ENCODE measurements at regions not wholly inside any gene's neighbourhood (a gene's known extent, or its start where the extent isn't known, plus 50 kb on each side); places are given as distances from the start of the nearest gene placed in this dataset.
"Not testable (repeated sequence)": the region's sequence is repeated elsewhere in the genome, so short reads cannot be mapped to it uniquely, and the experiment has no call there.

GRCh38 chr5:115469904-115470516 is 74.6 kb downstream of the FEM1C start:
- DNase-seq = no peak

GRCh38 chr5:115467628-115468027 is 76.9 kb downstream of the FEM1C start:
- DNase-seq = no peak

DNA sequence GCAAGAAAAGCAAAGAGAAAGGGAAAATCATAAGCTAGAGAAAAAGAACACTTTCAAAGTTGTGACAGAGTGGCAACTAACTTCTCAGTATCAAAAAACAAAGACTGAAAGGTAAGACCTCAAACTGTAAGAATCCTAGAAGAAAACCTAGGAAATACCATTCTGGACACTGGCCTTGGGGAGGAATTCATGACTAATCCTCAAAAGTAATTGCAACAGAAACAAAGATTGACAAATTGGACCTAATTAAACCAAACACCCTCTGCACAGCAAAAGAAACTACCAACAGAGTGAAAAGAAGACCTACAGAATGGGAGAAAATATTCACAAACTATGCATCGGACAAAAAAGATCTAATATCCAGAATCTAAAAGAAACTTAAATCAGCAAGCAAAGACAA is 79.1 kb downstream of the FEM1C start:
- DNase-seq = no peak

DNA sequence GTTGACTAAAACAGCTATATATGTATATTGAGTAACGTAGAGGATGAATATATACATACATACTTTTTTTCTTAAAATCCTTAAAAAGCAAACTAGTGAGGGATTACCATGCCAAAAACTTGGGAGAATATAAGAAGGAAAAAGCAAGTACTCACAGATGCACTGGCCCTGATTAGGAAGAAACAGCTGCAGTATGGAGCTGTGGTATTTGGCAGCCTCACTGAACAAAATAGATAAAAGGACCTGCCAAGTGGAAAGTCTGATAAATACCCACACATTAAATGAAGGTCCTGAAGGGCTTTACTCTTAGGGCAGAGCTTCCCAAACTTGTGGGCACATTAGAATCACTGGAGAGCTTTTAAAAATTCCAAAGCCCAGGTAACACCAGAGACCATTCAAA is 80.6 kb downstream of the FEM1C start:
- no peak for DNase-seq

GRCh38 chr5:115461506-115462290 is 82.9 kb downstream of the FEM1C start:
- DNase-seq = no peak

DNA sequence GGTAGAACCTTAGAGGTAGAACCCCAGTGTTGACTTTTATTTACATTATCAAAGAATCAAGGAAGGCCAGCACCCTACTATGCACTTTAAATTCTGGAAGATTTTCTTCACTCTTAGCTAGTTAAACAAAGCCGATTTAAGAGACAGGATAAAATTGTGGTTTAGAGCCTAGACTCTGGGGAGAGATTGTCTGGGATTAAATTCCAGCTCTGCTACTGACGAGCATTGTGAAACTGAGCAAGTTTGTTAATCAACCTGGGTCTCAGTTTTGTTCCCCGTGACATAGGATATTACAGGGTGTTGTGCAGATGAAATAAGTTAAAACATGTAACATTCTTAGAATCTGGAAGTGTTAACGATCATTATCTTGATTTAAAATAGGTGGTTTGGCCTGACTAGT is 83.5 kb downstream of the FEM1C start:
- DNase-seq = no peak

- DNase-seq = no peak
Measured at GRCh38 chr5:115460472-115460871, 84.1 kb downstream of the FEM1C start.

- no peak for DNase-seq
Measured at GRCh38 chr5:115459855-115460341, 84.7 kb downstream of the FEM1C start.

DNA sequence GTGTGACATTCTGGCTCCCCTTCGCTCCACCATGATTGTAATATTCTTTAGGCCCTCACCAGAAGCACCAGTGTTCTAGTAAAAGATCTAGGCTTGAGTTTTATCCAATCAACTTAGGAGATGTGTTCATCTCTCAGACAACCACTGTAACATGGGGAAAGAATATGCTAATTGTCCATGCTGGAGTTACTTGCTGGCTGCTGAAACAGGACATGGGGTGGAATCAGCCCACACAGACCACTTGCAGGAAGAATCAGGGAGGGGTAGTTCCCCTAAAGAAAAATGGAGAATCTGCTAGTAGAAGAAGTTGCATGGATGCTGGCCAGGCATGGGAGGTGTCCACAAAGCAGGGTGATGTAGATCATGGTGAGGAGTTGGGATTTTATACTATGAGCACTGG is 86.2 kb downstream of the FEM1C start:
- DNase-seq = no peak

DNA sequence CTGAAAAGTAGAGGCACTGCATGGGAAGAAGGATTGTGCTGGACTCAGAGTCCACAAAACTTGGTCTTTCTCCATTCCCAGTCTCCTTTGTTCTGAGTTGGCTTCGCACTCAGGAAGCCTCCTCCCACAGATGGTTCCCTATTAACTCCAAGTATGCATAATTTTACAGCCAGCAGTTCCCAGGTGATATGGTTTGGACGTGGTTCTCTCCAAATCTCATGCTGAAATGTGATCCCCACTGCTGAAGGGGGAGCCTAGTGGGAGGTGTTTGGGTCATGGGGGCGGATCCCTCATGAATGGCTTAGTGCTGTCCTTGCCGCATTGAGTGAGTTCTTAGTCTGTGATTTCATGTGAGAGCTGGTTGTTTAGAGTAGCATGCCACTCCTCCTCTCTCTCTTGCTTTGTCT is 86.6 kb downstream of the FEM1C start:
- peak; percentile 24 for DNase-seq

DNA sequence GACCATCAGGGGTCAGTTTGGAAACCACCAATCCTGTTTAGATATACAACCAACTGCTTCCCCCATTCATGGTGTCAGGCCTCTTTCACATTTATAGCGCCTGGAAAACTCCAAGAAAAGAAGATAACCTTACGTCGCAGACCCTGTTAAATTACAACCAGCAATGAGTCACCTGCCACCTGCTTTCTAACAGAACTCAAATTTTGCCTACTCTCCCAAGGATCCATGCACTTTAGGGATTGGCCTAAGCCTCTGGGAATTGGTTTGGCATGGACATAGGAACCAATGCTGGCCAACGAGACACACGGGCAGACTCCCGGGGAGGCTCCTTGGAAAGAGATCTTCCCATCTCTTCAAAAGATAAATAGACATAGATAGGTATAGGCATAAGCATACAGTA is 87.0 kb downstream of the FEM1C start:
- DNase-seq = no peak

DNA sequence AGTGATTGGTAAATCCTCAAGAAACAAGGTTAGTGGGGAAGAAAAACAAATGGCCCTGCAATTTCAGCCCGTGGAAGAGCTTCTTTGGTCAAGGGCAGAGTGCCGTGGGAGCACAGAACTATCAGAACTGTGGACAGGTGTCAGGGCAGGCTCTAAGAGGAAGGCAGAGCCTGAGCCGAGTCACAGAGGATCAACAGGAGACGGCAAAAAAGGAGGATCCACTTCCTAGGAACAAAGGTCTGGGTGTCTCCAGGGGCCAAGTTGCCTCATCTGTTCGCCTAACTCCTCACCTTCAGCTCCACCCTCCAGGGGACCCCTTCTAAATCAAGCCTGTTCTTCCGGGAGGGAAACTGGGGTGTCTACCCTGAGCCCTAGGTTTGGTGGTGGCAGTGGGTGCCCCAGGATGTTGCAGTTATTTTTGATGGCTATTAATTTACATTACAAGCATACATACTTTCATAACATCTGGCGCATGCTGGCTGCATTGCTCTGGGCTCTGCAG is 88.0 kb downstream of the FEM1C start:
- no peak for DNase-seq

- no peak for DNase-seq
Measured at GRCh38 chr5:115456056-115456455, 88.5 kb downstream of the FEM1C start.

- DNase-seq = no peak
Measured at GRCh38 chr5:115455301-115455707, 89.3 kb downstream of the FEM1C start.

- no peak for DNase-seq
Measured at GRCh38 chr5:115453391-115454095, 91.0 kb downstream of the FEM1C start.

- no peak for DNase-seq
Measured at GRCh38 chr5:115452536-115453235, 91.9 kb downstream of the FEM1C start.

DNA sequence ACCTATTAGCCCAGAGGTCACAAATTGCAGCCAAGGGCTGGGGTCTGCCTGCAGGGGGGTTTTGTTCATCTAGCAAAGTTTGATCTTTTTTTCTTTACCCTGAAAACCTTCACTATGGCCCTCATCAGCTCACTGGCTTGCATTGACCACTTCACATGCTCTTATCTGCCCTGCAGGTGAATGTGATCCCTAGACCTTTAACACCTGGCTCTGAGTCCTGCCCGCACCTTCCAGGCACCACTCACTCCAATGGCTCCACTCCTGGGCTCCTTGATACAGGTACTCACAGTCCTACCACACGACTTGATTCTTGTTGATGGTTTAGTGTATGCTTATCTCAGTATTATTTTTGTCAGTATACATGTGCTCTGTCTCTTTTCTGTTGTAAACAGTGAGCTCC is 92.5 kb downstream of the FEM1C start:
- no peak for DNase-seq

DNA sequence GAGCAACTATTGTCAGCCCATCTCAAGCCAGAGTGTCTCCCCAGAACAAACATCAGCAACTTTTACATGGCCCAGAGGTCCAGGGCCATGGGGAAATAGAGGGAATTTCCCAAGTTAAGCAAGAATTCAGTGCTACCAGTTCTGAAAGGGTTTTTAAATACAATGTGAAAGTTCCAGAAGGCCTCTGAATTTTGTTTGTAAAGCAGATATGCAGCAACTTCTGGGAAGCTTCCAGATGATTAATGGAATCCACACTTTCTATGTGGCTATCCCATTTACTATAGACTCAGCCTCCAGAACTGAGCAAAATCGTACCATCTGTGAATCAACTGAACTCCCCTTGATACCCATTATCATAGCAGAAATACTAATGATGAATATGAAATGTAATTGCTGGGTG is 93.8 kb downstream of the FEM1C start:
- DNase-seq = no peak

DNA sequence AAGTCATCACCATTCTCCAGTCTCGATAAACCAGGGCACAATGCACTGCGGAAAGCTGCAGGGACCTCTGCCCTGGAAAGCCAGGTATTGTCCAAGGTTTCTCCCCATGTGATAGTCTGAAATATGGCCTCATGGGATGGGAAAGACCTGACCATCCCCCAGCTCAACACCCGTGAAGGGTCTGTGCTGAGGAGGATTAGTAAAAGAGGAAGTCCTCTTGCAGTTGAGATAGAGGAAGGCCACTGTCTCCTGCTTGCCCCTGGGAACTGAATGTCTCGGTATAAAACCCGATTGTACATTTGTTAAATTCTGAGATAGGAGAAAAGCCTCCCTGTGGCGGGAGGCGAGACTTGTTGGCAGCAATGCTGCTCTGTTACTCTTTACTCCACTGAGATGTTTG is 95.9 kb downstream of the FEM1C start:
- not testable (repeated sequence) for DNase-seq

DNA sequence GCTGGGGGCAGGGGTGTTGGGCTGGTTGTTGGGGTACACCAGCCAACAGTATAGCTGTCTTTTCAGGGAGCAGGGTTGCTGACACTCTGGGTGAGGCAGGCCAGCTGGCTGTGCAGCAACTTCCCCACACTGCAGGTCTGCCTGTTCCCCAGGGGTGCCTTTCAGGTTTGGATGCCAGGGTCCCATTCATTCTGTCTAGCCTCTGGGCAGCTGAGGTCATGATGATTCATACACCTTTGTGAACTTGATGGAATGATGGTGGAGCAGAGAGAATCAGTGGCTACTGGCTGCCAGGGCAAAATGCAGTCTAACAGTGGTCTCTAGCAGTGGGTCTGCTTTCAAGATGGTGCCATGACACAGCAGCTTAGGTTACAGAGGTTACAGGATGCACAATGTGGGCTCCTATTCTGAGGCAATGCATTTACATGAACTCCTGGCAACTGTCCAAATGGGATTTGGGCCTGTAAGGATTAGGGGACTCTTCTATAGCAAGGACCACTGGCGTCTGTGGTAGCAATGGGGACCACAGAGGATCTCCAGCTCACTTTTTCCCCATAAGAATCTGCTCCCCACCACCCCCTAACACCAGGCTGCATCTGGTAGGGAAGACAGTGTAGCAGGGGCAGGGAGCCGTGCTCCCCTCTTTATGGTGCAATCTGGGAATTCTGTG is 103.7 kb downstream of the FEM1C start:
- no peak for DNase-seq

- no peak for DNase-seq
Measured at GRCh38 chr5:115439639-115440038, 104.9 kb downstream of the FEM1C start.

GRCh38 chr5:115439042-115439441 is 105.5 kb downstream of the FEM1C start:
- DNase-seq = no peak
